Left forelimb (tissue), 1 donor: ENCODE measurements at regions not wholly inside any gene's neighbourhood (a gene's known extent, or its start where the extent isn't known, plus 50 kb on each side); places are given as distances from the start of the nearest gene placed in this dataset.
"Not testable (repeated sequence)": the region's sequence is repeated elsewhere in the genome, so short reads cannot be mapped to it uniquely, and the experiment has no call there.

Source experiments
- DNase-seq: peaks from one replicate; pipeline ENCODE4 v3.0.0-alpha.2; 2018; ENCODE audit warnings: low spot score

GRCh38 chr17:30584810-30585209 is 107.6 kb downstream of the GOSR1 start:
- DNase-seq, result no peak

- DNase-seq, result no peak
These were observed 103.7 kb downstream of the GOSR1 start for GRCh38 chr17:30580916-30581315.

GRCh38 chr17:30579610-30580315 is 102.6 kb downstream of the GOSR1 start:
- no peak for DNase-seq

GRCh38 chr17:30578015-30578717 is 101.0 kb downstream of the GOSR1 start:
- DNase-seq, result not testable (repeated sequence)
